T-cell (primary cell): ENCODE measurements at regions not wholly inside any gene's neighbourhood (a gene's known extent, or its start where the extent isn't known, plus 50 kb on each side); places are given as distances from the start of the nearest gene placed in this dataset.

Experiments
- ATAC-seq, 4 experiments: fragments of 200-7000 bp in 3 of 4; fragments of 150-1000 bp in 1 of 4; cut with Tn5 transposase; replicated peaks in 1 of 4; 1 replicate in 3 of 4; 2 replicates in 1 of 4; pipeline ENCODE4 v1.10.0; 2021; ENCODE audit warnings: moderate library complexity in 3 of 4, mild to moderate bottlenecking in 2 of 4, moderate number of reproducible peaks in 1 of 4
- CTCF ChIA-PET, 2 donors: fragments of 300-600 bp; sonication (Branson Sonifier 250); formaldehyde crosslinking; loops; one replicate each; lab custom pipeline; 2022; ENCODE audit warnings: antibody characterized with exemption in 2 of 2; lab: Charles Lee
- POLR2A ChIA-PET, 2 donors: fragments of 300-600 bp; sonication (Branson Sonifier 250); formaldehyde crosslinking; loops; one replicate each; lab custom pipeline; 2022; ENCODE audit warnings: antibody characterized with exemption in 2 of 2; lab: Charles Lee
- DNase-seq, 35 experiments: peaks; one replicate each; pipeline versions ENCODE4 v3.0.0 to v3.0.0-alpha.2; 2013 to 2023
- H3K27ac ChIP-seq: one replicate; pipeline ENCODE4 v1.5.1; 2013; ENCODE audit warnings: low read length
- H3K27me3 ChIP-seq, 2 experiments: replicated peaks in 1 of 2; 1 replicate in 1 of 2; 2 replicates in 1 of 2; pipeline versions ENCODE4 v1.6.1 to v1.7.0; 2013; ENCODE audit warnings: low read length in 1 of 2, mixed read lengths in 1 of 2; ENCODE audit not compliant: control insufficient read depth in 2 of 2, insufficient read depth in 2 of 2; ENCODE audit errors: extremely low read depth in 1 of 2
- H3K36me3 ChIP-seq, 2 donors: 1 replicate in 1 of 2; 2 replicates in 1 of 2; pipeline versions ENCODE4 v1.6.1 to v1.7.0; 2013; ENCODE audit warnings: low read length in 1 of 2; ENCODE audit not compliant: control insufficient read depth in 2 of 2, insufficient read depth in 1 of 2; ENCODE audit errors: extremely low read depth in 1 of 2
- H3K4me1 ChIP-seq, 2 experiments: 1 replicate in 1 of 2; 2 replicates in 1 of 2; pipeline versions ENCODE4 v1.6.1 to v1.7.0; 2013; ENCODE audit warnings: low read length in 2 of 2, mixed read lengths in 1 of 2; ENCODE audit not compliant: insufficient read depth in 2 of 2, control insufficient read depth in 1 of 2; ENCODE audit errors: extremely low read depth in 1 of 2
- H3K4me3 ChIP-seq, 2 donors: 1 replicate in 1 of 2; 2 replicates in 1 of 2; pipeline versions ENCODE4 v1.5.1 to v1.7.0; 2013; ENCODE audit warnings: mild to moderate bottlenecking in 2 of 2, low read length in 1 of 2, moderate library complexity in 1 of 2; ENCODE audit not compliant: control insufficient read depth in 1 of 2; ENCODE audit errors: extremely low read depth in 1 of 2
- H3K9me3 ChIP-seq: 2 replicates; pipeline ENCODE4 v1.7.0; 2013
- H3K27ac Mint-ChIP-seq, 2 donors: one replicate each; pipeline ENCODE4 v1.8.0; 2020 to 2021; ENCODE audit warnings: mild to moderate bottlenecking in 2 of 2, mixed read lengths in 2 of 2
- H3K27me3 Mint-ChIP-seq, 2 donors: one replicate each; pipeline ENCODE4 v1.8.0; 2021 to 2022; ENCODE audit warnings: mixed read lengths in 2 of 2
- H3K36me3 Mint-ChIP-seq: one replicate; pipeline ENCODE4 v1.8.0; 2021; ENCODE audit warnings: mixed read lengths
- H3K4me1 Mint-ChIP-seq, 3 donors: one replicate each; pipeline ENCODE4 v1.8.0; 2020 to 2022; ENCODE audit warnings: mixed read lengths in 3 of 3, mild to moderate bottlenecking in 1 of 3
- H3K4me3 Mint-ChIP-seq, 3 donors: one replicate each; pipeline ENCODE4 v1.8.0; 2020 to 2022; ENCODE audit warnings: mild to moderate bottlenecking in 3 of 3, mixed read lengths in 3 of 3, moderate library complexity in 3 of 3
- H3K9me3 Mint-ChIP-seq, 3 donors: one replicate each; pipeline ENCODE4 v1.8.0; 2020 to 2022; ENCODE audit warnings: mixed read lengths in 3 of 3
- WGBS: methylation state at CpG from one replicate; pipeline ENCODE4 v1.1.5; 2013; ENCODE audit warnings: missing lambda C conversion rate; ENCODE audit not compliant: insufficient coverage; 5-methylcytosine and 5-hydroxymethylcytosine counted together

- no peak overlapping the region for H3K27ac Mint-ChIP-seq
Observed at GRCh38 chr11:112310848-112311247, 50.2 kb upstream of the PLET1 start.

GRCh38 chr11:112315057-112315720, 54.5 kb upstream of the PLET1 start:
- Mint-ChIP-seq H3K9me3 (no peaks in the 10 kb centered on the region), H3K27me3 (no peaks in the 10 kb centered on the region), H3K36me3 (peaks cover 27% of the 10 kb centered on the region), H3K4me3 (no peak overlapping the region), H3K4me1 (peaks cover 0 to 15% (median 0%) of the 10 kb centered on the region in 3 donors), H3K27ac (no peak overlapping the region)
- Histone ChIP-seq H3K27me3 (no peaks in the 10 kb centered on the region), H3K27ac (no peak overlapping the region), H3K4me1 (peaks cover 4 to 8% of the 10 kb centered on the region in 2 experiments), H3K9me3 (no peaks in the 10 kb centered on the region), H3K4me3 (no peak overlapping the region), H3K36me3 (no peaks in the 10 kb centered on the region)
- ChIA-PET POLR2A (no interaction called here), CTCF (no interaction called here)
- ATAC-seq, result peak in 1 of 4 experiments; percentile 48
- DNase-seq, result no peak
- WGBS, result no CpG with 5 or more reads among the region's 8 CpGs

More at GRCh38 chr11:112310848-112311247, 50.2 kb upstream of the PLET1 start:
- ChIA-PET CTCF (no interaction called here), POLR2A (no interaction called here)
- DNase-seq (no peak), ATAC-seq (no peak)
- Mint-ChIP-seq H3K4me1 (peaks cover 0 to 12% (median 0%) of the 10 kb centered on the region in 3 donors), H3K4me3 (no peak overlapping the region), H3K27me3 (no peaks in the 10 kb centered on the region), H3K36me3 (peaks cover 19% of the 10 kb centered on the region), H3K9me3 (peaks cover 9 to 10% (median 10%) of the 10 kb centered on the region in 3 donors)
- 89% methylated on average over 8 of the region's 8 CpGs for WGBS
- no peak overlapping the region for H3K4me3 ChIP-seq
- no peaks in the 10 kb centered on the region for H3K9me3 ChIP-seq
- H3K27ac ChIP-seq, result no peak overlapping the region
- peaks cover 4 to 8% of the 10 kb centered on the region in 2 experiments for H3K4me1 ChIP-seq
- no peaks in the 10 kb centered on the region for H3K27me3 ChIP-seq
- no peaks in the 10 kb centered on the region for H3K36me3 ChIP-seq

DNA sequence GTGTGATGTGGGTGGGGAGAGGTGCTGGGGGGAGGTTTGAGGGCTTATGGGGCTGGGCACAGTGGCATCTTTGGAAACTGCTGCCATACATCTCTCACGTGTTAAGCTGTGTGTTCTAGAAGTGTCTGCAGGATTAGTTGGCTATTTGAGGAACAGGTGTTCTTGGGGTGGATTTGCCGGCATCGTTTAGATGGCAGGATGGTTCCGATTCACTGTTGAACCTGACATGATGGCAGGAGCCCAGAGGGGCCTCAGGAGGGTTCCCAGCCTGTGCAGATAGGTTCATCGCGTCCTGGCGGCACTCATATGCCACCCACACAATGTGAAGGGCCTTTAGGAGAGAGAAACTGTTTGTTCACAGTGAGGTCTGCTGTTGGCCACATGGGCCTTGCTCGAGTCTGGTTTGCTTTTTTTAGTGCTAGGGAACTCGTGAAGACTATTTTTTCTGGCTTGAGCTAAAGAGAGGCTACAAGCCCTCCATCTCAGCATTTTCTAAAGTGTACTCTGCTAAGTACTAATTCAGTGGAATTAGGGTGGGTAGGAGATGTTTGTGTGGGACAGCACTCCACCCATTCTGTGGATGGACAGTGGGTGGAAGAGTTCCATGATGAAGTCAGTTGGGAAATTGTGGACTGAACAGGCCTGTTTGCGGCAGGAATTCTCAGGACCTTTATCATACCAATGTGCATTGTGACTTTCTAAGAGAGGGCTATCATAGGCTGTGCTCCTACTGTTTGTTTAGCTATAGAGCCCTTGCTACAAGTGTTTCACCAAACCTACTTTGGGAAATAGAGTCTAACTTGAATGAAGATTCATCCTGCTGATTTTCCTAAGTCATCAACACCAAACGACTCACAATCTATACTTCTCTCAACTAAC, 55.4 kb upstream of the PLET1 start:
- WGBS, result 90% methylated on average over 7 of the region's 11 CpGs
- no peak overlapping the region for H3K27ac Mint-ChIP-seq
- DNase-seq (no peak), ATAC-seq (no peak)
- no peak overlapping the region for H3K4me3 Mint-ChIP-seq
- H3K27ac ChIP-seq, result no peak overlapping the region
- POLR2A ChIA-PET, result interaction anchor here in 1 of 2 donors (0.6 kb wide), 1 partner anchor 22 kb away, joined by 5 read pairs; no protein-coding TSS in a partner anchor
- no peak overlapping the region for H3K4me3 ChIP-seq
- H3K36me3 Mint-ChIP-seq, result peaks cover 27% of the 10 kb centered on the region
- H3K4me1 ChIP-seq, result peaks cover 4 to 8% of the 10 kb centered on the region in 2 experiments
- peaks cover 5 to 21% (median 6%) of the 10 kb centered on the region in 3 donors for H3K4me1 Mint-ChIP-seq
- no peaks in the 10 kb centered on the region for H3K36me3 ChIP-seq
- no peaks in the 10 kb centered on the region for H3K27me3 Mint-ChIP-seq
- CTCF ChIA-PET, result interaction anchor here in 1 of 2 donors (0.6 kb wide), 1 partner anchor 36 kb away, joined by 5 read pairs; no protein-coding TSS in a partner anchor
- H3K9me3 ChIP-seq, result no peaks in the 10 kb centered on the region
- no peaks in the 10 kb centered on the region for H3K9me3 Mint-ChIP-seq
- no peaks in the 10 kb centered on the region for H3K27me3 ChIP-seq

GRCh38 chr11:112316971-112317370, 56.3 kb upstream of the PLET1 start:
- CTCF ChIA-PET, result no interaction called here
- Histone ChIP-seq H3K27ac (no peak overlapping the region), H3K36me3 (no peaks in the 10 kb centered on the region), H3K4me1 (peaks cover 11 to 16% of the 10 kb centered on the region in 2 experiments), H3K4me3 (no peak overlapping the region), H3K27me3 (no peaks in the 10 kb centered on the region), H3K9me3 (no peaks in the 10 kb centered on the region)
- no peaks in the 10 kb centered on the region for H3K9me3 Mint-ChIP-seq
- no peak overlapping the region for H3K4me3 Mint-ChIP-seq
- H3K27me3 Mint-ChIP-seq, result no peaks in the 10 kb centered on the region
- DNase-seq (no peak), ATAC-seq (no peak)
- POLR2A ChIA-PET, result interaction anchor here in 1 of 2 donors (0.6 kb wide), 1 partner anchor 21 kb away, joined by 5 read pairs; no protein-coding TSS in a partner anchor
- H3K36me3 Mint-ChIP-seq, result peaks cover 27% of the 10 kb centered on the region
- H3K27ac Mint-ChIP-seq, result no peak overlapping the region
- peaks cover 13 to 30% (median 15%) of the 10 kb centered on the region in 3 donors for H3K4me1 Mint-ChIP-seq
- WGBS, result 83% methylated on average over 1 of the region's 4 CpGs

- ATAC-seq, result no peak
- no peak for DNase-seq
- no peak overlapping the region for H3K27ac ChIP-seq
- H3K27me3 ChIP-seq, result no peaks in the 10 kb centered on the region
- H3K36me3 ChIP-seq, result no peaks in the 10 kb centered on the region
- no peak overlapping the region for H3K4me3 ChIP-seq
- WGBS, result no CpG with 5 or more reads among the region's 1 CpG
- H3K4me1 ChIP-seq, result peaks cover 13 to 21% of the 10 kb centered on the region in 2 experiments
- no peak overlapping the region for H3K4me3 Mint-ChIP-seq
- no peaks in the 10 kb centered on the region for H3K9me3 ChIP-seq
- H3K9me3 Mint-ChIP-seq, result no peaks in the 10 kb centered on the region
- H3K27ac Mint-ChIP-seq, result no peak overlapping the region
- H3K4me1 Mint-ChIP-seq, result peaks cover 20 to 38% (median 21%) of the 10 kb centered on the region in 3 donors
- ChIA-PET POLR2A (interaction anchor here in 1 of 2 donors (0.6 kb wide), 1 partner anchor 47 kb away, joined by 3 read pairs; no protein-coding TSS in a partner anchor), CTCF (interaction anchor here in 1 of 2 donors (0.5 kb wide), 1 partner anchor 270 kb away, joined by 3 read pairs; no protein-coding TSS in a partner anchor)
- no peaks in the 10 kb centered on the region for H3K27me3 Mint-ChIP-seq
- H3K36me3 Mint-ChIP-seq, result peaks cover 20% of the 10 kb centered on the region
Observed at GRCh38 chr11:112318184-112318591, 57.5 kb upstream of the PLET1 start.

- H3K4me1 Mint-ChIP-seq, result peaks cover 20 to 38% (median 21%) of the 10 kb centered on the region in 3 donors
- 83% methylated on average over 1 of the region's 1 CpG for WGBS
- H3K4me3 ChIP-seq, result no peak overlapping the region
- no peak for ATAC-seq
- no peaks in the 10 kb centered on the region for H3K27me3 Mint-ChIP-seq
- peaks cover 13 to 21% of the 10 kb centered on the region in 2 experiments for H3K4me1 ChIP-seq
- ChIA-PET CTCF (interaction anchor here in 1 of 2 donors (0.5 kb wide), 1 partner anchor 269 kb away, joined by 3 read pairs; no protein-coding TSS in a partner anchor), POLR2A (no interaction called here)
- H3K27ac Mint-ChIP-seq, result no peak overlapping the region
- H3K36me3 ChIP-seq, result no peaks in the 10 kb centered on the region
- DNase-seq, result no peak
- H3K4me3 Mint-ChIP-seq, result no peak overlapping the region
- no peaks in the 10 kb centered on the region for H3K9me3 ChIP-seq
- H3K27ac ChIP-seq, result no peak overlapping the region
- H3K9me3 Mint-ChIP-seq, result peaks cover 0 to 4% (median 0%) of the 10 kb centered on the region in 3 donors
- peaks cover 24% of the 10 kb centered on the region for H3K36me3 Mint-ChIP-seq
- no peaks in the 10 kb centered on the region for H3K27me3 ChIP-seq
Observed at GRCh38 chr11:112318661-112319060, 58.0 kb upstream of the PLET1 start.
